DMS153 treated with DMSO at 0.1 percent for 48 hours (cell line): ENCODE measurements at regions not wholly inside any gene's neighbourhood (a gene's known extent, or its start where the extent isn't known, plus 50 kb on each side); places are given as distances from the start of the nearest gene placed in this dataset.

Experiments
- DNase-seq: peaks from one replicate; lab custom pipeline; 2025; ENCODE audit not compliant: unreplicated experiment; lab: John Stamatoyannopoulos, UW

GRCh38 chr17:68182940-68183551, 64.8 kb upstream of the AMZ2 start:
- DNase-seq: no peak

GRCh38 chr17:68184141-68184571, 63.7 kb upstream of the AMZ2 start:
- no peak for DNase-seq

- DNase-seq: no peak
Observed at GRCh38 chr17:68184816-68185436, 62.9 kb upstream of the AMZ2 start.

DNA sequence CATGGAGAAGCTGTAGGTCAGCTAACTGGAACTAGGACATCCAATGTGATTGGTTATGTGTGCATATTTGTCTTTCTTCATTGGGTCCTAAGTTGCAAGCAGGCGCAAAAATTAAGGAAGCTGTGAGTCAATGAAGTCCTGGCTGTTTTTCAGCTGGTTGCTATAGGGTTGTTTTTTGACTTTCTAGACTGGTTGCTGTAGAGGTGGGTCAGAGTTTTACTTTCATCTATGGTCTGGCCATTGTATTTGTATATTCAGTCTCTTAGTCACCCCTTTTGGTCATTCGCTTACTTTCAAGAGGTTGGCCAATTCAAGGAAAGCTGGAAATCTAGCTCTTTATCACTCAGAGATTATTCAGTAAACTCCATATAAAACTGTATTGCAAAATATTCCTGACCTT, 62.0 kb upstream of the AMZ2 start:
- DNase-seq: no peak

DNA sequence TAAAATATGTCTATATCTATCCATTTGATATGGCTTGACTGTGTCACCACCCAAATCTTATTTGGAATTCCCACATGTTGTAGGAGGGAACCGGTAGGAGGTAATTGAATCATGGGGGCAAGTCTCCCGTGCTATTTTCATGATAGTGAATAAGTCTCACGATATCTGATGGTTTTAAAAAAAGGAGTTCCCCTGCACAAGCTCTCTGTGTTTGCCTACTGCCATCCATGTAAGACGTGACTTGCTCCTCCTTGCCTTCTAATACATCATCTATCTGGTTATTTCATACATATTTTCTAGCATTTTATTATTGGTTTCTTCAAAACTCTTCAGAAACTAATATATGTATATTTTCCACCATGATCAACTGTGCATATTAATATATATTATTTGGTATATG, 57.3 kb upstream of the AMZ2 start:
- no peak for DNase-seq

DNA sequence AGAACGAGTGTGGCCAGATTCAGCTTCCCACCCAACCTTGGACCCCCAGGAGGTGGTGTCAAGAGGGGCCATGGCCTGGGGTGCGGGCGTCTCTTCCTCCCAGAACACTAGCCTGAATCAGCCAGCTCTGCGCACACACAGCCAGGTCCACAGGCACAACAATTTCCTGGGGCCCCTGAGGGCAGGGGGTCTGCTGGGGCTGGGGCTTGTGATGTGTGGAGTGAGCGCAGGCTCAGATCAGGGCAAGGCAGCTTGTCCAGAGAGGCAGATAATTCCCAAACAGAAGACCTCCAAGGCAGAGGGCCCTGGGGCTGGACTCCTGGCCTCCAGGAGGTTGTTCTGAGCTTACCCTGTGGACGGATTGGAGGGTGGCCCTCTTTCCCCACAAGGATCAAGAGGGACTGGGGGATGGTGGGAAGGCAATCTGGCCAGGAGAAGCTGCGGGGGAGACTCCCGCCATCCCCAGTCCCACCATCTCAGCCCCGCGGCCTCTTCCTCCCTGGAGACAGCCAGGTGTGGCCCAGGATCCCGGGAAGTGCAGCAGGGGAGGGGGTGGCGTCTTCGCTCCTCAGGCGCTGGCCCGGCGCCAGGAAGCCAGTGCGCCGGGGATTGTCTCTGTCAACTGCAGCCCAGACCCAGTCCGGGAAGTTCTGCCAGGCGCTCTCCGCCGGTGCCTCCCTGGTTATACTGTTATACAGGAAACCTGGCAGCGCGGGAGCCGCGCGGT, 52.0 kb upstream of the AMZ2 start:
- DNase-seq: peak; percentile 4

- DNase-seq: no peak
Observed at GRCh38 chr17:68196394-68197090, 51.3 kb upstream of the AMZ2 start.

DNA sequence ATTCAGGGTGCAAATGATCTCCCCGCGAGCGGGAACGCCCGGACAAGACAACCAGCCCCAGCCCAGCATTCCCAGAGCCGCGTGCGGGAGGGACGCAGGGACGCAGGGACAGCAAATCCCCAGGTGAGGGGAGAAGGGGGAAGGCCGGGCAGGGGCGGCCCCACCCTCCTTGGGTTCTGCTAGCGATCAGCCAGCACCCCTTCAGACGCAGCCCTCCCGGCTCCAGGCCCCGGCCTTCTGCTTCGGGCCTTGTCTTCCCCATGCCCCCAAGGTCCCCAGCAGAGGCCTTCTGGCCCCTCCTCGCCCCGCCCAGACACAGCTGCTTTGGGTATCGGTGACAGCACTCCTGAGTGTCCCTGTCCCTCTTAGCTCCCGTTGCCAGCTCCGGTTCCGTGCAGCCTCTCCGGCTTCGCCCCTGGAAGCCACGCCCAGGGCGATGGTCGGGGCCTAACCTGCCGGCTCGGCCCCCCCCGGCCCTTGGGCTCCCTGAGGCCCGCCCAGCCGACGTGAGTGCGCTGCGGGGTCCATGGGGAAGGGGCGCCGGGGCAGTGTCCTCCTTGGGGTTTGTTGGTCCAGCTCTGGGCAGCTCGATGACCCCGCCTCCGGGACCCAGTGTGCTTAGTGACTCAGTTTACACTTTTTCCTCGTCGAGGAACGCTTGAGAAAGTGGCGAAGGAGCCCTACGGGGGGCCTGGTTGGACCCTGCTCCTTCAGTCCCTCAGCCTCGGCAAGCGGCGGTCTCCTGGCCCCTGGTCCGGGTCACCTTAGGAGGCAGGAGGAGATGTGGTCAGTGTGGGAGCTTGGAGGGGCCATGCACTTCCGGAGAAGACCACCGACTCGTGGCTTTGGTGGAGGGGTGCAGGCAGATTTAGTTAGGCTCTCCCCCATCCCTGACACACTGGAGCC, 50.5 kb upstream of the AMZ2 start:
- no peak for DNase-seq

DNA sequence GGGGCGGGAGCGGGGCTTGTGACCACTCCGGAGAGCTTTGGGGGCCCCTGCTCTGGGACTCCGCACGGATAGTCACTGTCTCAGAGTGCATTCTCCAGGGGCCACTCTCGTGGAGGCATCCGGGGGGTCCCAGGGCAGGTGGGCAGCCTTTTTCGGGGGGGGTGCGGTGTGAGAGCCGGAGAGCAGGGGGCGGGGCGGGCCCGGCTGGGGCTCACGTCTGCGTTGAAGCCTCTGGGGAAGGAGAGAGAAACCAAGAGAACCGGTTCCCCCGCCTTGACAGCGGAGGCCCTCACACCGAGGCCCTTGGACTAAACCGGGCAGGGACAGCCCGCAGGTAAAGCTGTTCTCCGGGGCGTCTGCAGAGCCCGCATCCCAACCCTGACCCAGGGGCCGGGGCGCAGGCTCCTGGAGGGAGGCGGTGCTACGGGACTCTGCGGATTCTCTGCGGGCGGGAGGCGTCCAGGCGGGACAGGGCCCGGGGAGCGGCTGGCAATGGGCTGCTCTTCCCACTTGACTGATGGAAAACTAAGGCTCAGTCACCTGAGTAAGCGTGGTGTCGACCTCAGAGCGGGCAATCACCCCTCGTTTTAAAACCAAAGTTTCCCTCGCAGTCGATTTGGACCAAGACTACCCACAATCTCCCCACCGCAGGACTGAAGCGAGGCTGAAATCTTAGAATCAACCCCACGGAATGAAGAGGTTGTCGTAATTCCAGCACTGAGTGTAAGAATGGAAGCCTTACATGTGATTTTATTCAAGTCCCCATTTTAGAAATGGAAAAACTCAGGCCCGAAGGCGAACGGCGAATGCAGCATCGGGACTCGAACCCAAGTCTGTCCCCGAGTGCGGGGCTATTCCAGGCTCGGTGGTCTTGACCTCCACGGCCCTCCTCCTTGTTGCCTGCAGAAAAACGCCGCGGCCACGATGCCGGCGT, 49.6 kb upstream of the AMZ2 start:
- no peak for DNase-seq
